ENCODE measurements at regions not wholly inside any gene's neighbourhood (a gene's known extent, or its start where the extent isn't known, plus 50 kb on each side); places are given as distances from the start of the nearest gene placed in this dataset.

- no peak for TF ChIP-seq CTCF (conservative IDR thresholded peaks at IDR 0.05 in 1 of 2, IDR thresholded peaks at IDR 0.05 in 1 of 2; ENCODE audit: low read depth in 1 of 2, low read length in 2 of 2)
- no peak for TF ChIP-seq EZH2 (IDR thresholded peaks at IDR 0.05; ENCODE audit: low read length, missing control alignments)
Observed at GRCh38 chr13:78078168-78078567, 159.5 kb upstream of the EDNRB start.

Measured in fibroblast of lung (primary cell).